Neural progenitor cell (in vitro differentiated cells): ENCODE measurements at regions not wholly inside any gene's neighbourhood (a gene's known extent, or its start where the extent isn't known, plus 50 kb on each side); places are given as distances from the start of the nearest gene placed in this dataset.
A peak's percentile ranks its signal among the peaks of the same experiment; 100 is the strongest.

Experiments used
- DNase-seq: peaks from one replicate; pipeline ENCODE4 v3.0.0-alpha.2; 2016; ENCODE audit warnings: low spot score
- H2AFZ ChIP-seq: fragments of 200-600 bp; sonication (generic); replicated peaks from 2 replicates; pipeline ENCODE4 v1.6.1; 2016; ENCODE audit warnings: antibody characterized with exemption
- H3F3A ChIP-seq: fragments of 200-600 bp; sonication (generic); 2 replicates; pipeline ENCODE4 v1.6.1; 2016; ENCODE audit warnings: antibody characterized with exemption, low read depth
- H3K27ac ChIP-seq: fragments of 200-600 bp; sonication (generic); 2 replicates; pipeline ENCODE4 v1.5.1; 2016; ENCODE audit warnings: mild to moderate bottlenecking
- H3K27me3 ChIP-seq: fragments of 200-600 bp; sonication (generic); 2 replicates; pipeline ENCODE4 v1.6.1; 2016; ENCODE audit warnings: mild to moderate bottlenecking, moderate library complexity
- H3K36me3 ChIP-seq: fragments of 200-600 bp; sonication (generic); 2 replicates; pipeline ENCODE4 v1.5.1; 2016
- H3K4me1 ChIP-seq: fragments of 200-600 bp; sonication (generic); 2 replicates; pipeline ENCODE4 v1.6.1; 2016; ENCODE audit warnings: mixed run types
- H3K4me2 ChIP-seq: fragments of 200-600 bp; sonication (generic); 2 replicates; pipeline ENCODE4 v1.6.1; 2016
- H3K4me3 ChIP-seq: fragments of 200-600 bp; sonication (generic); 2 replicates; pipeline ENCODE4 v1.5.1; 2016
- H3K79me2 ChIP-seq: fragments of 200-600 bp; sonication (generic); 2 replicates; pipeline ENCODE4 v1.6.1; 2016; ENCODE audit warnings: low read depth
- H3K9ac ChIP-seq: fragments of 200-600 bp; sonication (generic); 2 replicates; pipeline ENCODE4 v1.6.1; 2016
- H3K9me3 ChIP-seq: fragments of 200-600 bp; sonication (generic); 2 replicates; pipeline ENCODE4 v1.5.1; 2016; ENCODE audit warnings: low read depth
- H4K20me1 ChIP-seq: fragments of 200-600 bp; sonication (generic); 2 replicates; pipeline ENCODE4 v1.6.1; 2016; ENCODE audit warnings: low read depth
- H3K27ac Mint-ChIP-seq: 3 replicates; pipeline ENCODE4 v1.8.0; 2021; ENCODE audit warnings: mixed read lengths
- H3K27me3 Mint-ChIP-seq: 2 replicates; pipeline ENCODE4 v1.8.0; 2022; ENCODE audit warnings: low read depth, mild to moderate bottlenecking, inconsistent platforms, moderate library complexity, mixed read lengths; ENCODE audit not compliant: insufficient read depth
- H3K36me3 Mint-ChIP-seq: 3 replicates; pipeline ENCODE4 v1.8.0; 2021; ENCODE audit warnings: mixed read lengths
- H3K4me1 Mint-ChIP-seq: 3 replicates; pipeline ENCODE4 v1.8.0; 2021; ENCODE audit warnings: mixed read lengths
- H3K4me3 Mint-ChIP-seq: 3 replicates; pipeline ENCODE4 v1.8.0; 2021; ENCODE audit warnings: mild to moderate bottlenecking, moderate library complexity, mixed read lengths
- H3K9me3 Mint-ChIP-seq: 3 replicates; pipeline ENCODE4 v1.8.0; 2020; ENCODE audit warnings: mixed read lengths
- CTCF ChIP-seq: fragments of 200-600 bp; sonication (generic); IDR thresholded peaks from 2 replicates; pipeline ENCODE4 v1.5.1; 2017; ENCODE audit warnings: antibody characterized with exemption, mild to moderate bottlenecking
- EZH2 ChIP-seq: fragments of 200-600 bp; sonication (generic); IDR thresholded peaks from 2 replicates; pipeline ENCODE4 v1.6.1; 2017; ENCODE audit warnings: antibody characterized with exemption, mild to moderate bottlenecking, moderate library complexity
- EZH2phosphoT487 ChIP-seq: fragments of 200-600 bp; sonication (generic); IDR thresholded peaks from 2 replicates; pipeline ENCODE4 v1.6.1; 2017; ENCODE audit warnings: antibody characterized with exemption

GRCh38 chr1:228983661-228984060 lies 248.4 kb downstream of the RHOU start:
- Histone ChIP-seq H3K4me3 (no peak overlapping the region), H3K9ac (no peak overlapping the region), H3K79me2 (no peaks in the 10 kb centered on the region), H3K4me1 (peaks cover 34% of the 10 kb centered on the region), H3F3A (peaks cover under 1% of the 10 kb centered on the region), H3K36me3 (no peaks in the 10 kb centered on the region), H2AFZ (no peak overlapping the region), H3K4me2 (no peak overlapping the region), H3K9me3 (no peaks in the 10 kb centered on the region), H3K27ac (no peak overlapping the region), H3K27me3 (no peaks in the 10 kb centered on the region), H4K20me1 (no peaks in the 10 kb centered on the region)
- TF ChIP-seq CTCF (no peak), EZH2 (no peak), EZH2phosphoT487 (no peak)
- H3K9me3 Mint-ChIP-seq = no peaks in the 10 kb centered on the region
- peaks cover 9% of the 10 kb centered on the region for H3K27me3 Mint-ChIP-seq
- no peak overlapping the region for H3K27ac Mint-ChIP-seq
- no peak for DNase-seq
- H3K4me1 Mint-ChIP-seq = peaks cover 58% of the 10 kb centered on the region
- no peak overlapping the region for H3K4me3 Mint-ChIP-seq
- H3K36me3 Mint-ChIP-seq = peaks cover 1% of the 10 kb centered on the region

- no peaks in the 10 kb centered on the region for H3K36me3 ChIP-seq
- H3K79me2 ChIP-seq = no peaks in the 10 kb centered on the region
- no peak for DNase-seq
- no peaks in the 10 kb centered on the region for H4K20me1 ChIP-seq
- Mint-ChIP-seq H3K4me3 (no peak overlapping the region), H3K27me3 (peaks cover 12% of the 10 kb centered on the region), H3K36me3 (peaks cover 1% of the 10 kb centered on the region), H3K4me1 (peaks cover 59% of the 10 kb centered on the region), H3K27ac (no peak overlapping the region), H3K9me3 (no peaks in the 10 kb centered on the region)
- H3K4me3 ChIP-seq = no peak overlapping the region
- TF ChIP-seq CTCF = no peak
- TF ChIP-seq EZH2phosphoT487 = no peak
- no peak for TF ChIP-seq EZH2
- no peak overlapping the region for H3K9ac ChIP-seq
- no peaks in the 10 kb centered on the region for H3K9me3 ChIP-seq
- no peaks in the 10 kb centered on the region for H3K27me3 ChIP-seq
- H2AFZ ChIP-seq = no peak overlapping the region
- no peak overlapping the region for H3K27ac ChIP-seq
- no peak overlapping the region for H3K4me2 ChIP-seq
- H3F3A ChIP-seq = no peaks in the 10 kb centered on the region
- peaks cover 34% of the 10 kb centered on the region for H3K4me1 ChIP-seq
These were observed 248.8 kb downstream of the RHOU start for GRCh38 chr1:228984107-228984506.

GRCh38 chr1:228984646-228985631 lies 249.7 kb downstream of the RHOU start:
- H2AFZ ChIP-seq = no peak overlapping the region
- no peak overlapping the region for H3K9ac ChIP-seq
- H3K27ac ChIP-seq = no peak overlapping the region
- H3K27me3 ChIP-seq = no peaks in the 10 kb centered on the region
- Mint-ChIP-seq H3K9me3 (no peaks in the 10 kb centered on the region), H3K27ac (peak overlapping the region; percentile 70), H3K4me3 (no peak overlapping the region), H3K27me3 (peaks cover 14% of the 10 kb centered on the region), H3K4me1 (peaks cover 59% of the 10 kb centered on the region), H3K36me3 (peaks cover 1% of the 10 kb centered on the region)
- no peaks in the 10 kb centered on the region for H4K20me1 ChIP-seq
- peaks cover 34% of the 10 kb centered on the region for H3K4me1 ChIP-seq
- H3K79me2 ChIP-seq = no peaks in the 10 kb centered on the region
- no peaks in the 10 kb centered on the region for H3K36me3 ChIP-seq
- no peak for DNase-seq
- TF ChIP-seq CTCF = no peak
- no peak for TF ChIP-seq EZH2
- no peak for TF ChIP-seq EZH2phosphoT487
- no peak overlapping the region for H3K4me3 ChIP-seq
- H3K9me3 ChIP-seq = no peaks in the 10 kb centered on the region
- H3F3A ChIP-seq = no peaks in the 10 kb centered on the region
- H3K4me2 ChIP-seq = no peak overlapping the region
